ACC112 (cell line): ENCODE measurements at regions not wholly inside any gene's neighbourhood (a gene's known extent, or its start where the extent isn't known, plus 50 kb on each side); places are given as distances from the start of the nearest gene placed in this dataset.
"Not testable (repeated sequence)": the region's sequence is repeated elsewhere in the genome, so short reads cannot be mapped to it uniquely, and the experiment has no call there.

Experiments used
- H2AFZ ChIP-seq: fragments of 200-600 bp; sonication (generic); one replicate; pipeline ENCODE4 v1.6.0; 2017; ENCODE audit warnings: antibody characterized with exemption, low read length; ENCODE audit not compliant: unreplicated experiment
- H3K27ac ChIP-seq: fragments of 200-600 bp; sonication (generic); 2 replicates; pipeline ENCODE4 v1.5.1; 2014; ENCODE audit warnings: low read depth, mild to moderate bottlenecking, antibody characterized with exemption, low read length, moderate library complexity
- H3K27me3 ChIP-seq: fragments of 200-600 bp; sonication (generic); 2 replicates; pipeline ENCODE4 v1.6.1; 2014; ENCODE audit warnings: mild to moderate bottlenecking, antibody characterized with exemption, low read length, moderate library complexity, mixed read lengths; ENCODE audit not compliant: insufficient read depth
- H3K36me3 ChIP-seq: fragments of 200-600 bp; sonication (generic); 2 replicates; pipeline ENCODE4 v1.6.1; 2016; ENCODE audit warnings: mild to moderate bottlenecking, antibody characterized with exemption, low read length, moderate library complexity, mixed read lengths; ENCODE audit not compliant: insufficient read depth
- H3K4me1 ChIP-seq: fragments of 200-600 bp; sonication (generic); one replicate; pipeline ENCODE4 v1.6.1; 2016; ENCODE audit warnings: low read length, mixed read lengths; ENCODE audit not compliant: insufficient read depth, unreplicated experiment, control insufficient read depth
- H3K4me3 ChIP-seq: fragments of 200-600 bp; sonication (generic); 2 replicates; pipeline ENCODE4 v1.5.1; 2014; ENCODE audit warnings: mild to moderate bottlenecking, low read depth, low read length
- H3K79me2 ChIP-seq: fragments of 200-600 bp; sonication (generic); one replicate; pipeline ENCODE4 v1.6.0; 2016; ENCODE audit warnings: low read length; ENCODE audit not compliant: control insufficient read depth, unreplicated experiment, insufficient read depth

DNA sequence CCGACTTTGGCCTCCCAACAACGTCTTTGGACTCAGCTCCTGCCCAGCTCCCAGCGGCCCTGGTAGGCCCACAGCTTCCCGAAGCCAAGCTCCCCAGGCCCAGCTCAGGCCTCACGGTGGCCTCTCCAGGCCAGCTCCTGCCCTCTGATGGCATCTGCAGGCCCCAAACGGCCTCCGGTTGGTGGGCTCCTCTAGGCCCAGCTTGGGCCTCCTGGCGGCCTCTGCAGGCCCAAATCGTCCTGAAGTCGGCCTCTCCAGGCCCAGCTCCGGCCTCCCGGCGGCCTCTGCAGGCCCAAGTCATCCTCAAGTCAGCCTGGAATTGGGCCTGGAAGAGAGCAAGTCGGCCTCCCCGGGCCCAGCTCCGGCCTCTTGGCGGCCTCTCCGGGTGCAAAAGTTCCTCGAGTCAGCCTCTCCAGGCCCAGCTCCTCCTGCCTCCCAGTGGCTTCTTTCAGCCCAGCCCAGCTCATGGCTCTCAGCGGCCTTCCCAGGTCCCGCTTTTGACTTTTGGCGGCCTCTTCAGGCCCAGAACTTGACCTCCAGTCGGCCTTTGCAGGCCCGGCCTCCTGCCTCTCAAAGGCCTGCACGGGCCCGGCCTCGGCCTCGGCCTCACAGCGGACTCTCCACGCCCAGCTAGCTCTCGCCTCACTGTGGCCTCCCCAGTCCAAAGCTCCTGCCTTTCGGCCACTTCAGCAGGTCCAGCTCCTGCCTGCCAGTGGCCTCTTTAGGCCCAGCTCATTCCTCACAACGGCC lies 50.9 kb upstream of the METTL14 start:
- H3K27me3 ChIP-seq, H2AFZ ChIP-seq, H3K4me3 ChIP-seq, H3K79me2 ChIP-seq, H3K4me1 ChIP-seq, H3K36me3 ChIP-seq, H3K27ac ChIP-seq: not testable (repeated sequence)
